HG03175 (cell line): ENCODE measurements at regions not wholly inside any gene's neighbourhood (a gene's known extent, or its start where the extent isn't known, plus 50 kb on each side); places are given as distances from the start of the nearest gene placed in this dataset.

Source experiments
- ATAC-seq: cut with Tn5 transposase; IDR thresholded peaks from one replicate; pipeline ENCODE4 v1.9.1; 2021; ENCODE audit warnings: mild to moderate bottlenecking, moderate library complexity; ENCODE audit not compliant: unreplicated experiment

GRCh38 chr1:234667600-234668576 lies 57.9 kb upstream of the IRF2BP2 start:
- ATAC-seq = no peak

- ATAC-seq = no peak
Observed at GRCh38 chr1:234666761-234667160, 56.8 kb upstream of the IRF2BP2 start.

- no peak for ATAC-seq
Observed at GRCh38 chr1:234665975-234666605, 56.1 kb upstream of the IRF2BP2 start.

- ATAC-seq = no peak
Observed at GRCh38 chr1:234662148-234662547, 52.2 kb upstream of the IRF2BP2 start.

- ATAC-seq = no peak
Observed at GRCh38 chr1:234661317-234661928, 51.4 kb upstream of the IRF2BP2 start.

GRCh38 chr1:234660536-234661316 lies 50.7 kb upstream of the IRF2BP2 start:
- ATAC-seq = no peak
